ENCODE measurements at regions not wholly inside any gene's neighbourhood (a gene's known extent, or its start where the extent isn't known, plus 50 kb on each side); places are given as distances from the start of the nearest gene placed in this dataset.

GRCh38 chr1:82091729-82092128 lies 291.0 kb downstream of the ADGRL2 start:
- TF ChIP-seq, protein P1, sequence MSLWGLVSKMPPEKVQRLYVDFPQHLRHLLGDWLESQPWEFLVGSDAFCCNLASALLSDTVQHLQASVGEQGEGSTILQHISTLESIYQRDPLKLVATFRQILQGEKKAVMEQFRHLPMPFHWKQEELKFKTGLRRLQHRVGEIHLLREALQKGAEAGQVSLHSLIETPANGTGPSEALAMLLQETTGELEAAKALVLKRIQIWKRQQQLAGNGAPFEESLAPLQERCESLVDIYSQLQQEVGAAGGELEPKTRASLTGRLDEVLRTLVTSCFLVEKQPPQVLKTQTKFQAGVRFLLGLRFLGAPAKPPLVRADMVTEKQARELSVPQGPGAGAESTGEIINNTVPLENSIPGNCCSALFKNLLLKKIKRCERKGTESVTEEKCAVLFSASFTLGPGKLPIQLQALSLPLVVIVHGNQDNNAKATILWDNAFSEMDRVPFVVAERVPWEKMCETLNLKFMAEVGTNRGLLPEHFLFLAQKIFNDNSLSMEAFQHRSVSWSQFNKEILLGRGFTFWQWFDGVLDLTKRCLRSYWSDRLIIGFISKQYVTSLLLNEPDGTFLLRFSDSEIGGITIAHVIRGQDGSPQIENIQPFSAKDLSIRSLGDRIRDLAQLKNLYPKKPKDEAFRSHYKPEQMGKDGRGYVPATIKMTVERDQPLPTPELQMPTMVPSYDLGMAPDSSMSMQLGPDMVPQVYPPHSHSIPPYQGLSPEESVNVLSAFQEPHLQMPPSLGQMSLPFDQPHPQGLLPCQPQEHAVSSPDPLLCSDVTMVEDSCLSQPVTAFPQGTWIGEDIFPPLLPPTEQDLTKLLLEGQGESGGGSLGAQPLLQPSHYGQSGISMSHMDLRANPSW (CRISPR knock-in tag; conservative IDR thresholded peaks at IDR 0.05; ENCODE audit: low read depth) = no peak
- TF ChIP-seq, protein P2, sequence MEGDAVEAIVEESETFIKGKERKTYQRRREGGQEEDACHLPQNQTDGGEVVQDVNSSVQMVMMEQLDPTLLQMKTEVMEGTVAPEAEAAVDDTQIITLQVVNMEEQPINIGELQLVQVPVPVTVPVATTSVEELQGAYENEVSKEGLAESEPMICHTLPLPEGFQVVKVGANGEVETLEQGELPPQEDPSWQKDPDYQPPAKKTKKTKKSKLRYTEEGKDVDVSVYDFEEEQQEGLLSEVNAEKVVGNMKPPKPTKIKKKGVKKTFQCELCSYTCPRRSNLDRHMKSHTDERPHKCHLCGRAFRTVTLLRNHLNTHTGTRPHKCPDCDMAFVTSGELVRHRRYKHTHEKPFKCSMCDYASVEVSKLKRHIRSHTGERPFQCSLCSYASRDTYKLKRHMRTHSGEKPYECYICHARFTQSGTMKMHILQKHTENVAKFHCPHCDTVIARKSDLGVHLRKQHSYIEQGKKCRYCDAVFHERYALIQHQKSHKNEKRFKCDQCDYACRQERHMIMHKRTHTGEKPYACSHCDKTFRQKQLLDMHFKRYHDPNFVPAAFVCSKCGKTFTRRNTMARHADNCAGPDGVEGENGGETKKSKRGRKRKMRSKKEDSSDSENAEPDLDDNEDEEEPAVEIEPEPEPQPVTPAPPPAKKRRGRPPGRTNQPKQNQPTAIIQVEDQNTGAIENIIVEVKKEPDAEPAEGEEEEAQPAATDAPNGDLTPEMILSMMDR (IDR thresholded peaks at IDR 0.05) = no peak
- TF ChIP-seq ZNF317 (CRISPR knock-in tag; IDR thresholded peaks at IDR 0.05; ENCODE audit: borderline replicate concordance, low read depth) (no peak), USF1 (CRISPR knock-in tag; IDR thresholded peaks at IDR 0.05) (no peak), NFYB (CRISPR knock-in tag; conservative IDR thresholded peaks at IDR 0.05; ENCODE audit: low read depth) (no peak), CBFB (CRISPR knock-in tag; IDR thresholded peaks at IDR 0.05; ENCODE audit: low read depth) (no peak), TEAD1 (CRISPR knock-in tag; IDR thresholded peaks at IDR 0.05) (no peak), USF2 (CRISPR knock-in tag; IDR thresholded peaks at IDR 0.05) (no peak), PRRX2 (CRISPR knock-in tag; IDR thresholded peaks at IDR 0.05) (no peak), HMGA2 (CRISPR knock-in tag; IDR thresholded peaks at IDR 0.05) (no peak), ZNF671 (CRISPR knock-in tag; IDR thresholded peaks at IDR 0.05) (no peak)
- TF ChIP-seq, protein P3, sequence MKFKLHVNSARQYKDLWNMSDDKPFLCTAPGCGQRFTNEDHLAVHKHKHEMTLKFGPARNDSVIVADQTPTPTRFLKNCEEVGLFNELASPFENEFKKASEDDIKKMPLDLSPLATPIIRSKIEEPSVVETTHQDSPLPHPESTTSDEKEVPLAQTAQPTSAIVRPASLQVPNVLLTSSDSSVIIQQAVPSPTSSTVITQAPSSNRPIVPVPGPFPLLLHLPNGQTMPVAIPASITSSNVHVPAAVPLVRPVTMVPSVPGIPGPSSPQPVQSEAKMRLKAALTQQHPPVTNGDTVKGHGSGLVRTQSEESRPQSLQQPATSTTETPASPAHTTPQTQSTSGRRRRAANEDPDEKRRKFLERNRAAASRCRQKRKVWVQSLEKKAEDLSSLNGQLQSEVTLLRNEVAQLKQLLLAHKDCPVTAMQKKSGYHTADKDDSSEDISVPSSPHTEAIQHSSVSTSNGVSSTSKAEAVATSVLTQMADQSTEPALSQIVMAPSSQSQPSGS (CRISPR knock-in tag; IDR thresholded peaks at IDR 0.05; ENCODE audit: borderline replicate concordance, low read depth) = no peak
- TF ChIP-seq, protein P4, sequence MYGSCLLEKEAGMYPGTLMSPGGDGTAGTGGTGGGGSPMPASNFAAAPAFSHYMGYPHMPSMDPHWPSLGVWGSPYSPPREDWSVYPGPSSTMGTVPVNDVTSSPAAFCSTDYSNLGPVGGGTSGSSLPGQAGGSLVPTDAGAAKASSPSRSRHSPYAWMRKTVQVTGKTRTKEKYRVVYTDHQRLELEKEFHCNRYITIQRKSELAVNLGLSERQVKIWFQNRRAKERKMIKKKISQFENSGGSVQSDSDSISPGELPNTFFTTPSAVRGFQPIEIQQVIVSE (CRISPR knock-in tag; IDR thresholded peaks at IDR 0.05; ENCODE audit: borderline replicate concordance) = no peak
